GM21447 (cell line): ENCODE measurements at regions not wholly inside any gene's neighbourhood (a gene's known extent, or its start where the extent isn't known, plus 50 kb on each side); places are given as distances from the start of the nearest gene placed in this dataset.

ENCODE experiments used
- ATAC-seq: cut with Tn5 transposase; IDR thresholded peaks from one replicate; pipeline ENCODE4 v1.9.1; 2021; ENCODE audit not compliant: unreplicated experiment

DNA sequence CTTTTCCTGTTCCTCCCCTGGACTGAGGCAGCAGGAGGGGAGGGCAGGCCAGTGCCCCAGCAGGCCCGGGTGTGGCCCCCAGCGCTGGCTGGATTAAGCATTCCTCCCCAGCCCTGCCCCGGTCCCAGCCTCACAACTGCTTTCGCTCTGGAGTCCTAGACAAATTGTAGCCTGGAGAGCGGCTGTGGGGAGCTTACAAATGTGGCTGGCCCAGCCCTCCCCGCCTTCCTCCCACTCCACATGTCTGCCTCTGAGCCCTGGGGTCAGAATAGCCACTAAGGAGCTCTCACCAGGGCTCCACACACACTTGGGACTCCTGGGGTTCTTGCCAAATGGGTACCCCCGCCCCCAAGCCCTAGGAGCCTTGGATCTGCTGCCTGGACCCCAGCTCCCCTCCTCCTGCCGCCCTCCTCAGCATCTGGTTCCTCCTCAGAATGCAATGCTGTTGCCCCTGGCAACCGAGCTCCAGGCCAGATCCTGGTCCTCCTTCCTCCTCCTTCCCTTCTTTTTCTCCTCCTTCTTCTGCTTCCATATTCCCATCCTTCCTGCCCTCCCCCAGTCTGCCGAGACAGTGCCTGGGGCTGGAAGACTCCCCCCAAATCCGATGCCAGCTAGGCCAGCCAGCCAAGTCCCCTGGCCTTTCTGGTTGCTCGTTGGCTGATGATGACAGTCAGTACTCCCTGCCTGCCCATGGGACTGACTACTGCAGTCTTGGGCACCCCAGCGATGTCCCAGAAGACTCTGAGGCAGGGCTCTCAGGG lies 91.1 kb downstream of the LINGO1 start:
- ATAC-seq, result no peak

DNA sequence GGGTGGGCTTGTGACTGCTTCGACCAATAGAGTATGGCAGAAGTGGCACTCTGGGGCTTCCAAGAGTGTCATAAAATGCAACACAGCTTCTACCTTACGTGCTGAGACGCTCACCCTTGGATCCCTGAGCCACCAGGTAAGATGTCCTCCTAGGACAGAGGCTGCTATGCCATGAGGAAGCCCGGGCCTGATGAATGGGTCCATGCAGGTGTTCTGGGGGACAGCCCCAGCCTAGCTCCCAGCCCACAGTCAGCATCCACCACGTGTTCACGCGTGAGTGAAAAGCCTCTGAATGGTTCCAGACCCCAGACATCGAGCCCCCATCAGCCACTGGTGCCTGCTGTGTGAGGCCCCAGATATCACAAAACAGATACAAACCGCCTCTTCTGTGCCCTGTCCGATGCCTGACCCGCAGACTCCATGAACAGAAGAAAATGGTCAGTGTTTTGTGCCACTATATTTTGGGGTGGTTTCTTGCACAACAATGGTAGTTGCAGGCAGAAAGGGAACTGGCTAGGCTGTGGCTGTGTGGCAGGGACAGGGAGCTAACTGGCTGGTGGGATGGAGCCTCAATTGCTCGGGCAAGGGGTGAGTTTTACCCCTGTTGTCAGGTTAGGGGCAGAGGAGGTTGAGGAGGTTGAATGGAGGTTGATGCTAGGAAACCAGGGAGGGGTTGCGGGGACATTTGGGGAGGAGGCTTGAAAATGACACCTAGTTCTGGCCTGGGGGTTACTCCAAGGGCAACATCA lies 92.2 kb downstream of the LINGO1 start:
- ATAC-seq, result no peak

DNA sequence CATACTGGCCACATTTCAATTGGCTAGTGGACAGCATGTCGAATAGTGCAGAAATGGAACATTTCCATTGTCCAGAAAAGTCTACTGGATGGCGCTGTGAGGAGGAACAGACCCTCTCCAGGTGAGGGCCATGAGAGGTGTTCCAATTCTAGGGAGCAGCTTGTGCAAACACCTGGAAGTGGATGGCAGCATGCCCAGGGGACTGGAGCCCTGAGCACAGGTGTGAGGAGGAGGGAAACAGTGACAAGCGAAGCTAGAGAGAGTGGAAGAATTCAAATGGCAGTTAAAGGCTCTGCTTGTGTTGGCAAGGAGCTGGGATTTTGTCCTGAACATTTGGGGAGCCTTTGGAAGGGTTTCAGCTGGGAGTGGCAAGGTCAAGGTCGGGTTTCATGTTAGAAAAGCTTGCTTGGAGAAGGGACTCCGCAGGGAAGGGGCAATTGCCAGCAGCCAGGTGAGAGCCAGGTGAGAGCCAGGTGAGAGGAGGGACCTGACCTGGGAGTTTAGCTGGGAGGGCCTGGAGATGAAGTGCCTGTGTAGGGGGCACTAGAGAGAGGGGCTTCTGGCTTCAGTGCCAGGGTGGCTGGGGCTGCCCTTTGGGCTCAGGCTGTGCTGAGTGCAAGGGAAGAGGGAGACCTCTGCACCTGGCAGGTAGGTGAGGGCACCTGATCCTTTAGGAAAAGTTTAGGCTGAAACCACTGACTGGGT lies 93.8 kb downstream of the LINGO1 start:
- ATAC-seq, result no peak

DNA sequence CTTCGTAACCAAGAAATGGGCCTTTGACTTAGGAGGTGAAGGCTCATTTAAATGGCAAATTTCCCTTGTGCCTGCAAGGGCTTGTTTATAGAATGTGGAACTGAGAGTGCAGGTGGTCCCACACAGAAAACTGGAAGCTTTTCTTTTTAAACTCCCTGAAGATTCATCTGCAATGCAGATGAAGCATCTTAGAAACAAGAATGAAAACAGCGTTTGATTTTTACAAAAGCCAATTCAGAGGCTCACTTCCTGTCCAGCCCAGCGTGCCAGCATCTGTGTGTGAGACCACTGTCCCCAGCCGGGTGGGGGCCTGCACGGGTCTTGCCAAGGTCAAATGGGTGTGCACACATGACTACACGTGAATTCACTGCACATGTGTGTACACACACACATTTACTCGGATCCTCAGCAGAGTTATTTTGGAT lies 94.7 kb downstream of the LINGO1 start:
- ATAC-seq, result peak; percentile 83

DNA sequence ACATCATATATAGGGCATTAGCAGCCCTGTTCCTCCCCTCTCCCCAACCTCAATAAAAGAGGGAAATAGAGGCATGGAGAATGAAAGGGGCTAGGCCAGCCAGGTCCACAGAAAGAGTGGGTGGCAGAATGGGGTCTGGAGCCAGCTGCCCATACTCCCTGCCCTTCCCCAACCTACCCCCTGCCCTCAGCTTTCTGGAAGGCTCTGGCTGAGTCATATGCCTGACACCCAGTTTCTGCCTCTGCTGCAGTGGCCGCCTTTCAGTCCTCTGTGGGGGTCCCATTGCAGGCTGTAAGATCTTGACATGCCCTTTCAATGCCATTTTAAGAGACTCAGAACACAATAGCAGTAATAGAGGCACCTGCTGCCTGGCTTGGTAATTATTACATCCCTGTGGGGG lies 95.7 kb downstream of the LINGO1 start:
- ATAC-seq, result no peak

DNA sequence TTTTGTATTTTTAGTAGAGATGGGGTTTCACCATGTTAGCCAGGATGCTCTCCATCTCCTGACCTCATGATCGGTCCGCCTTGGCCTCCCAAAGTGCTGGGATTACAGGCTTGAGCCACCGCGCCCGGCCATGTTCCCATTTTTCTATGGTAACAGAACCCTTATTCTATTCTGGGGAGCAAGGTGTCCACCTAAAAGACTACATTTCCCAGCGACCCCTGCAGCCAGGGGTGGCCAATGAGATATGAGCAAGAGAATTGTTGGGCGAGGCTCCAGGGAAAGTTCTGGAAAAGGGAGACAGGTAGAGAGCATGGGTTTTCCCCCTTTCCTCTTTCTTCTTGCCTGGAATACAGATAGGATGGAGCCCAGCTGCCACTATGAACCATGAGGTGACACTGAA lies 96.9 kb downstream of the LINGO1 start:
- ATAC-seq, result no peak
